Lower leg skin (tissue), 3 donors: ENCODE measurements at regions not wholly inside any gene's neighbourhood (a gene's known extent, or its start where the extent isn't known, plus 50 kb on each side); places are given as distances from the start of the nearest gene placed in this dataset.

Source experiments
- CTCF ChIP-seq, 3 donors: fragments of 450-650 bp; IDR thresholded peaks; one replicate each; pipeline ENCODE4 v1.5.1; 2016; ENCODE audit warnings: antibody characterized with exemption in 3 of 3, mild to moderate bottlenecking in 3 of 3, moderate library complexity in 2 of 3
- POLR2A ChIP-seq, 2 donors: fragments of 450-650 bp; IDR thresholded peaks; one replicate each; pipeline ENCODE4 v1.6.1; 2016 to 2017; ENCODE audit warnings: antibody characterized with exemption in 2 of 2, mild to moderate bottlenecking in 1 of 2, moderate library complexity in 1 of 2

DNA sequence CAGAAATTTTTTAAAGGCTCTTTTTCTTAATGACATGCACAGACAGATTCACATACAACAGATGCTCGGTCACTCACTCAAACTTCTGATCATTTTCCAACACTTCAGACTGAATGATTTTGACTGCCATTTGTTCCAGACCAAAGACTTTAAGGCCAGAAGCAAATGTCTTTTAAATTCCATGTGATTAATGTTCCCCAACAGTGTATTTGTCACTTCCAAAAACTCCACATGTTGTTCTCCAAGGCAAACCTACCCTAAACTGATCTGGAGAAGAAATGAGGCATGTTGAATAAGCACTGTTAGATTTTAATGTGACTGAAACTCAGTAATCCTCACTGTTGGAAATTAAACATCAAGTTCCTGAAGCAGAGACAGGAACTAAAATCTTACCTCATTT, 366.7 kb downstream of the GABRG2 start:
- TF ChIP-seq CTCF (IDR thresholded peaks at IDR 0.05) (no peak), POLR2A (IDR thresholded peaks at IDR 0.05) (no peak)
